Astrocyte of the spinal cord (primary cell): ENCODE measurements at regions not wholly inside any gene's neighbourhood (a gene's known extent, or its start where the extent isn't known, plus 50 kb on each side); places are given as distances from the start of the nearest gene placed in this dataset.
A peak's percentile ranks its signal among the peaks of the same experiment; 100 is the strongest.

ENCODE experiments used
- DNase-seq: peaks from one replicate; pipeline ENCODE4 v3.0.0; 2011; ENCODE audit warnings: low read depth, low spot score
- H3K4me3 ChIP-seq: 2 replicates; pipeline ENCODE4 v1.5.1; 2011; ENCODE audit warnings: low read depth, mild to moderate bottlenecking, low read length, moderate library complexity
- CTCF ChIP-seq: IDR thresholded peaks from 2 replicates; pipeline ENCODE4 v1.5.1; 2012; ENCODE audit warnings: low read depth, mild to moderate bottlenecking, low read length, inconsistent platforms
- in situ Hi-C: cut with HindIII; loops from 2 replicates; pipeline ENCODE4 v1.10.0; 2017; ENCODE audit warnings: low sequenced_read_pairs

- DNase-seq: no peak
- no peak for TF ChIP-seq CTCF
- no peak overlapping the region for H3K4me3 ChIP-seq
- in situ Hi-C loops: no loop called here
Measured at GRCh38 chr1:118253053-118253915, 68.3 kb upstream of the SPAG17 start.

GRCh38 chr1:118252624-118253023 lies 67.6 kb upstream of the SPAG17 start:
- DNase-seq: no peak
- no peak overlapping the region for H3K4me3 ChIP-seq
- in situ Hi-C loops: no loop called here
- TF ChIP-seq CTCF: no peak

GRCh38 chr1:118250232-118250631 lies 65.2 kb upstream of the SPAG17 start:
- no peak for DNase-seq
- H3K4me3 ChIP-seq: no peak overlapping the region
- in situ Hi-C loops: no loop called here
- no peak for TF ChIP-seq CTCF

GRCh38 chr1:118249641-118250040 lies 64.6 kb upstream of the SPAG17 start:
- no peak overlapping the region for H3K4me3 ChIP-seq
- in situ Hi-C loops: no loop called here
- TF ChIP-seq CTCF: no peak
- no peak for DNase-seq

GRCh38 chr1:118247593-118247992 lies 62.6 kb upstream of the SPAG17 start:
- in situ Hi-C loops: no loop called here
- H3K4me3 ChIP-seq: no peak overlapping the region
- DNase-seq: no peak
- TF ChIP-seq CTCF: peak; percentile 37

GRCh38 chr1:118246646-118247045 lies 61.6 kb upstream of the SPAG17 start:
- in situ Hi-C loops: no loop called here
- no peak for TF ChIP-seq CTCF
- DNase-seq: no peak
- no peak overlapping the region for H3K4me3 ChIP-seq
